GM23248 (cell line): ENCODE measurements at regions not wholly inside any gene's neighbourhood (a gene's known extent, or its start where the extent isn't known, plus 50 kb on each side); places are given as distances from the start of the nearest gene placed in this dataset.

Experiments
- EZH2 ChIP-seq: fragments of 200-600 bp; sonication (generic); IDR thresholded peaks from 2 replicates; pipeline ENCODE4 v1.6.1; 2018; ENCODE audit warnings: antibody characterized with exemption, mild to moderate bottlenecking; ENCODE audit not compliant: insufficient read depth, poor library complexity, severe bottlenecking
- EZH2phosphoT487 ChIP-seq: fragments of 200-600 bp; sonication (generic); IDR thresholded peaks from 2 replicates; pipeline ENCODE4 v1.6.1; 2018; ENCODE audit warnings: antibody characterized with exemption, moderate library complexity, mild to moderate bottlenecking, low read depth; ENCODE audit not compliant: insufficient read depth

GRCh38 chrX:116881961-116882360, 419.2 kb upstream of the CT83 start:
- TF ChIP-seq EZH2 (no peak), EZH2phosphoT487 (no peak)
